T follicular helper cell (primary cell): ENCODE measurements at regions not wholly inside any gene's neighbourhood (a gene's known extent, or its start where the extent isn't known, plus 50 kb on each side); places are given as distances from the start of the nearest gene placed in this dataset.

ENCODE experiments used
- DNase-seq: peaks from one replicate; pipeline ENCODE4 v3.0.0-alpha.2; 2020; ENCODE audit warnings: low read depth

GRCh38 chr6:9405825-9406224, 970.5 kb upstream of the SLC35B3 start:
- DNase-seq: no peak

DNA sequence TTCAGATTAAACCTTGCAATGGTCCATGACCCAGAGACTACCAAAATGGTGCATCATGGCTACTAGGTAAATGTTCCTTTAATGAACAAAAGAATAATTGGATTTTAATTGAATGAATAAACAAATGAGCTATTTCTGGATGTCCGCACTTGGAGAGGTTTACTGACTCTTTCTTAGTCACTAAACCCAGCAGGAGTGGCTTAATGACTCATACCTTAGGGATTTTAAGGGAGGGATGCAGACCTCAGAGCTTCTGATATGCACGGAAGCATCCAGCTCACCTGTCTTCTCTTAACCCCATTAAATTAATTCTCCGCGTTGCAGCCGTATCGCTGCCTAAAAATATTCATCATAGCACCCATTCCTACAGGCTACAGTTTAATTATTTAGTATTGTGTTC, 970.0 kb upstream of the SLC35B3 start:
- DNase-seq: no peak

DNA sequence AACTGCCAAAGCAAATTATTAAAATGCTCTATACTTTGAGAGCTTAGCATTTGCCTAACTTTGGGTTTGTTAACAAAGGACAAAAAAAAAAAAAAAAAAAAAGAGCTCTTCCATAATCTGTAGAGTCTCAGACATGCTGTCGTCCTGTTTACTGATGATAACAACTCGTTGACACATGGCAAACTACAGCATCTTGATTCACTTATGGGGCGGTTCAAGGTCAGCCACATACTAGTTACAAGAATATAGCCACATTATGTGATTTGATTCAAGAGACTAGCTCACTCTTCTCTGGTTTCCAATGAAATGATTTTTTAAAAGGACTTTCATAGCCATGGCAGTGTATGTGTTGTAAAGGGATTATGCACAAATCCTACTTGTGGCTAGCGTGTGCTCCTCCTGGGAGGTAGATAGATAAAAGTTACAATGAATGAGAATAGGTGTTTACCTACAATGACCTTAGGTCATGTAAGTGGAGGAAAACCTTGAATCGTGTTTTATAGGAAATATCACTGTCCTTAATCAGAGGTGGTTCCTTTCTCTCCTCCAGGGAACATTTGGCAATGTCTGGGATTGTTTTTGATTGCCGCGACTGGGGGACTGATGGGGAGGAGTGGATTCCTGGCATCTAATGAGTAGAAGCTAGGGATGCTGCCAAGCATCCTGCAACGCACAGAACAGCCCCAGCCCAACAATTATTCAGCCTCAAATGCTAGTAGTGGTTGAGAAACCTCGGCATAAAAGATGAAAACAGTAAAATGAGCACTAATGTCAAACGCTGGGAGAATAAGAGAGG, 969.2 kb upstream of the SLC35B3 start:
- no peak for DNase-seq

DNA sequence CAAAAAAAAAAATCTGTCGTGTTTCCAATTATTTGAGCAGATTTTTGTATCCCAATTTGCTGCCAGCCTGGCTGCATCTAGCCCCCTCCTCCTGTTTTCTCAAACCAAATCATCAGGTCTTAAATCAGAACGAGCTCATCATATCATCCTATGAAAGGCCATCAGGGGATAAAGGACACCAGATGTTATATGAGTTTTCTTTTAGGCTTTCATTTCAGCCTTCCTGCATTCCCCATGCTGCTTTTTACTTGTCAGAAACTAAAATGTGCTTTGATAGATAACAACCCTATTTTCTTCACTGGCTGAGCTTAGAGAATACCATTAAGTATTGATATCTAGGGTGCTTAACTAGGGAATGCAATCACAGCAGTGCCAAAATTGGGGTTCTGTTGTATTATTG, 968.4 kb upstream of the SLC35B3 start:
- no peak for DNase-seq

- DNase-seq: no peak
Observed at GRCh38 chr6:9401960-9402359, 966.6 kb upstream of the SLC35B3 start.

- DNase-seq: no peak
Observed at GRCh38 chr6:9399916-9400315, 964.6 kb upstream of the SLC35B3 start.

GRCh38 chr6:9398767-9399373, 963.5 kb upstream of the SLC35B3 start:
- no peak for DNase-seq

GRCh38 chr6:9398071-9398766, 962.9 kb upstream of the SLC35B3 start:
- no peak for DNase-seq

GRCh38 chr6:9388596-9388995, 953.3 kb upstream of the SLC35B3 start:
- DNase-seq: no peak

DNA sequence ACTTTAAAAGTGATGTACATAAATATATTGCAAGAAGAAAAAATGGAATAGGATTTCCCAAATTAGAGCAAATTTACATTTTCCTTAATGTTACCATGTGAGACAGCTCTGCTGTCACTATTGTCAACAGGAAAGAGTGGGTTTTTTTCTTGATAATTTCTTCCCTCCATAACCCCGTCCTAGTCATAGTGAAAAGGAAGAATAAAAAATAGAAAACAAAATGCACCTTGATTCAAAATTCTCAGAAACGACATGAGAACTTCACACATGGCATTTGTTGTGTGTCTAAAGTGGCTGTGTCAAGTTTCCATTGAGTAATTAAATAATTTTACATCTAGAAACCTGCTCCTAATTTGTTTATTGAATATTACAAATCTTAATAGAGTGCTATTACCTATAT, 945.2 kb upstream of the SLC35B3 start:
- no peak for DNase-seq

DNA sequence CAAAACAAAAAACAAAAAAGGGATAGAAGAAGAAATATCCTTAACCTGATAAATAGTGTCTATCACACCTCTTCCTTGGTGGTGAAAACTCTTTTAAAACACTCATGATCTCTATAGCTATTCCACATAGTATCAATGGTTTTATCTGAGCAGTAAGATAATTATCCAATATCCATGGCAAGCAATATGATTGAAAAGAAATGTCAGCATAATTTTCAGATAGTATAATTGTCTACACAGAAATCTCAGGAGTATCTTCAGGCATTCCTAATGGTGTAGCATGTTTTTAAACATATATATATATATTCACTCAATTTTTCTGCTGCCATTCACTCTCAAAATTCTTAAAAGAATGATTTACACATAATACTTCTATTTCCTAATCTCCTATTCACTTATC, 938.0 kb upstream of the SLC35B3 start:
- DNase-seq: no peak

DNA sequence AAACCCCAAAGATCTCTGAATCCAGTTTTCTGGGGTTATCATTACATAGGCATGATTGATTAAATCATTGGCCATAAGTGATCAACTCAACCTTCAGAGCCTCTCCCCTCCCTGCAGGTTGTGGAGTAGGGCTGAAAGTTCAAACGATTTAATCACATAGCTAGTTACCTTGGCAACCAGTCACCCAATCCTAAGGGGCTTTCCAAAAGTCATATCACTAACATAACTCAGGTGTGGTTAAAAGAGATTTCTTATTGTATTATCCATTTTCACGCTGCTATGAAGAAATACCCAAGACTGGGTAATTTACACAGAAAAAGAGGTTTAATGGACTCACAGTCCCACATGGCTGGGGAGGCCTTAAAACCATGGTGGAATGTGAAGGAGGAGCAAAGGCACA, 935.1 kb upstream of the SLC35B3 start:
- DNase-seq: no peak

DNA sequence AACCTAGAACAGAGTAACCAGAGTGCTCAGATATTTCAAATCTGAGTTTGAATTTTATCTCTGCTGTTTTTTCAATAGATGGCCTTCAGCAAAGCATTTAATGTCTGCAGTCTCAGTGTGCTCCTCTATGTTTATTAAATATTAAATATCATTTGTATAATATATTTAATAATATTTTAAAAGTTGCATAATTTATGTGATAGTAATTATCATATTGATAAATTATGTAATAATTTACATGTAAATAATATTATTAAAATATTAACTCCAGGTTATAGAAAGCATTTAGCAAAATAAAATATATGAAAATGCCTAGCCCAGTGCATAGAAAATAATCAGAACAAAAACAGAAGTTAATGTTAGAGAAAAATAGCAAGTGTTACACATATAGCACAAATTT, 930.0 kb upstream of the SLC35B3 start:
- no peak for DNase-seq

DNA sequence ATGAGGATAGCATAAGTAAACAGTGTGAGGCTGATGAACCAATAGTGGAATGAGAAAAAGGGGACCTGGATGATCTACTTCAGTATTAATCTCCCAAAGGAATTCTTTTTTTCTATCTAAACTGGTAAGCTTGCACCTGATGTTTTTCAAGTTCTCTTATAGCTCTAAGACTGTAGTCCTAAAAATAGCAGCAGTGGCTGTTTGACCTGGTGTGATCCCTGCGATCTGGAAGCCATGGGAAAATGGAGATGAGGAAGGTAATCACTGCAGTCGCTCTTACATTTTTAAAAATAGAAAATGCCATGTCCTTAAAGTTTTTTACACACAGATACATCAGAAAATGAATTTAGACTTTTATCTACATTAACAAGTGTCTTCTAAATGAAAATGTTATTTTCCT, 926.4 kb upstream of the SLC35B3 start:
- no peak for DNase-seq

GRCh38 chr6:9360881-9361280, 925.5 kb upstream of the SLC35B3 start:
- no peak for DNase-seq

DNA sequence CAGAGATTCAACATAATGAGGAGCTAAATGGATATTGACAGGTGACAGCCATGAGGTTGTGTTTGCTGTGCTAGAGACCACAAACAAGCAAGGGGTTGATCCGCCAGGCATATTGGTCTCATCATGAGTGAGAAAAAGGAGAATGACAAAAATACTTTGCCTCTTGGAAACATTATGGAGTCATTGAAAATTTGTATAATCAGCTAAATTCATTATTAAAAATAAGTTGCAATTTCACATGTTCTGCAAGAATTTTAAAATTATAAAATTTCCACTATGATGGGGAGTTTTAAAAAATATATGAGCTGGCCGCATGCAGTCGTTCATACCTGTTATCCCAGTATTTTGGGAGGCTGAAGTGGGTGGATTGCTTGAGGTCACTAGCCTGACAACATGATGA, 912.3 kb upstream of the SLC35B3 start:
- DNase-seq: no peak

GRCh38 chr6:9346923-9347322, 911.6 kb upstream of the SLC35B3 start:
- DNase-seq: no peak

DNA sequence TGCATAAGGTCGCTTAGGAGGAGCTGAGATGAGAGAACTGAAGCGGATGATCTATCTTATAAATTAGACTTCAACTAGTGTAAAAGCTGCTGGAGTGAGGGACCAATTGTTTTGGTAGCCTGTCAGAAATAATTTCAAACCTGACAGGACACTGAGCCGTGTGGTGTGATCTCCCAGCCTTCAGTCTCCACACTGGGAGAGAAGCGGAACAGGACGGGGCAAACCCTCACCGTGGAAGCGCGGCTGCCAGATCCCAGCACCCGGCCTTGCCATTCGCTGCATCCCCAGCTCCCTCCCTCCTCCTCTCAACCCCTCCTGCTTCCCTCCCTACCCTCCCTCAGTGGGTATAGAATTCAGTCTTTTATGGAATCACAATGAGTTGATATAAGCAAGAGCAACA, 900.1 kb upstream of the SLC35B3 start:
- DNase-seq: no peak

DNA sequence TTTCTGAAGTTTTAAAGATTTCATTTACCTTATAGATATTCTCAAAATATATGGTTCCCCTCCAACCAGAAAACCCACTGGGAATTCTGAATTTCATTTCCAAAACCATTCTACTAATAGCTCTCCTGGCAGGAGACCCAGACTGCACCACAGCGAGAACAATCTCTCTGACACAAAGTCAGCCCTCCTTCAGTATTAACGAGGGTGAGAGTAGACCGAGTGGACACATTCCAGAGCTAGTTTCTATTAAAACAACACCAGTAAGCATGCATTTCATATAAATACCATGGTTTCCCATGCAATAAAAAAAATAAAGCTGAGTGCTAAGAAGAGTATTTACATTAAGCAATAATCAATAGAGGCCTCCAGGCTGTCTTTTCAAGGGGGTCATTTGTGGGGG, 899.6 kb upstream of the SLC35B3 start:
- no peak for DNase-seq

DNA sequence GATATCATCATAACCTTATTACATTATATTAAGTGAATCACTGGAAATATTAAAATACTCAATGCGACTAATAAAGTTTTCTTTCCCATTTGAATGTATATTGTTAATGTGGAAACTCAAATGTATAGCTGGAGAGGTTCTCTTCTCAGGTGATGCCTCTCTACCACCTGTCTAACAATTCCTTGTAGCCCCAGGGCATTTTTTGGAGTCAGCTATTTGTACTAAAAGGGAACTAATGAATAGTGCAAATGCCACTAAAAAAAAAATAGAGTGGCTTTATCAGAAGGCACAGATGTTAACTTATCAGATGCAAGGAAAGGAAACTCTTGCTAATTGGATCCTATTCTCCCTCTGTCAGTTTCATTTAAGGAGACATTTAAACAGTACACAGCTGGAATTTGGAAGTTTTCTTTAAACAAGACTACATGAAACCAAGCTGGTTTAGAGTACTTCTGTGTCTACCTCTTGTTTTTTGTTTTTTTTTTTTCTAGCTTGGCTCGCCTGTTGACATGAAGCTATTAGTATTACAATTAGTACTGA, 897.0 kb upstream of the SLC35B3 start:
- no peak for DNase-seq

GRCh38 chr6:9316831-9317230, 881.5 kb upstream of the SLC35B3 start:
- DNase-seq: no peak

DNA sequence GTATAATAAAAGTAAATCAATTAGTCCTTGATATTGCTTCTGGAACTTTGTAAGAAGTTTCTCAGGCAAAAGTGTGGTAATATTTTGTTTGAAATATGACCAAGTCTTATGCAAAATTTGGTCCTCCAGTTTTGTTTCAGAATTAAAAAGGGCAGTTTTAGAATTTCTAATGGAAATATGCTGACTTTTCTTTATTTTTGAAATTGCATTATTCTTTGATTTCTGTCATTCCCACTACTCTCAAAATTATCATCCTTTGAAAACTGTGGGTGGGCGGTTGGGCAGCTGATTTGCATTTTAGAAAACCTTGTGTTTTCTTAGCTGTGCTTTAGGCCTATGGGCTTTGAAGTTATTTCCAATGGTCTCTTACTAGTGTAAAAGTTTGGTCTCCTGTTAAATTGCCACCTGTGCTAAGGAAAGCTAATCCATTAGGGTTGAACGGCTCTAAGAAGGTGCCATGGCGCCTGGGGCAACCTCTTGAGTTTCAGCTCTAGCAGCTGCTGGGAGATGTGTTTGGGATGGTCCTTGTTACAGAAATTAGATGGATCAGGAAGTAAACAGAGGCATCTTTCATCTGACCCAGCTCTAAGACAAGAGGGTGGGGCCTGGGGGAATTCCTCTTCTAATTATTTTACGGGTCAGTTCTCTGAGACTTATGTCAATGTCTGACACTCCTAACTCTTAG, 880.8 kb upstream of the SLC35B3 start:
- DNase-seq: no peak
